GM18517 (cell line): ENCODE measurements at regions not wholly inside any gene's neighbourhood (a gene's known extent, or its start where the extent isn't known, plus 50 kb on each side); places are given as distances from the start of the nearest gene placed in this dataset.
"Not testable (repeated sequence)": the region's sequence is repeated elsewhere in the genome, so short reads cannot be mapped to it uniquely, and the experiment has no call there.

Experiments
- ATAC-seq: cut with Tn5 transposase; IDR thresholded peaks from one replicate; pipeline ENCODE4 v1.9.1; 2021; ENCODE audit warnings: mild to moderate bottlenecking, moderate library complexity; ENCODE audit not compliant: unreplicated experiment

DNA sequence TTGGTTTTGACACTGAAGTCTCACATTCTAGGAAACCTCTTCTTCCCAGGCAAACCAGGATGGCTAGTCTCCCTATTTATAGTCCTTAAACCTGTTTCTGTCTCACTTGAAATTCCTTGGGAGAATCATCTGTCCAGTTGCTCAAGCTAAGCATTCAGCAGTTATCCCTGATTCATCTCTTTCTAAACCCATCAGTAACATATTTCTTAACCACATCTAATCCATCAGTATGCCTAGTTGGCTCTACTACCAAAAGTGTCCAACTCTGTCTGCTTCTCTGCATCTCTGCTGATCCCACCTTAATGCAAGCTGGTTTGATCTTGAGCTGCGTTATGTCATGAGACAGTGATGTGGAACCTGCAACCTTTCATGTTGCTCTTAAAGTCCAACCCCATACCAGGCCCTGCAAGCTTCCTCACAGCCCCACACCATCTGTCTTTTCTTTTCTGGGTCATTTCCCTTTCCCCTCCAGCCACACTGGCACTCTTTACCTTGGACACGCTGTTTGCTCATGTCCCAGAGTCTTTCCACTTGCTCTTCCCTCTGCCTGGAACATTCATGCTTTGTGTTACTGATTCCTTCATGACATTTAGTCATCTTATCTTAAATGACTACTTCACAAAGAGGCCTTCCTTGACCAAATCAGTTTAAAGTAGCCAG lies 380.8 kb upstream of the RGS6 start:
- no peak for ATAC-seq

DNA sequence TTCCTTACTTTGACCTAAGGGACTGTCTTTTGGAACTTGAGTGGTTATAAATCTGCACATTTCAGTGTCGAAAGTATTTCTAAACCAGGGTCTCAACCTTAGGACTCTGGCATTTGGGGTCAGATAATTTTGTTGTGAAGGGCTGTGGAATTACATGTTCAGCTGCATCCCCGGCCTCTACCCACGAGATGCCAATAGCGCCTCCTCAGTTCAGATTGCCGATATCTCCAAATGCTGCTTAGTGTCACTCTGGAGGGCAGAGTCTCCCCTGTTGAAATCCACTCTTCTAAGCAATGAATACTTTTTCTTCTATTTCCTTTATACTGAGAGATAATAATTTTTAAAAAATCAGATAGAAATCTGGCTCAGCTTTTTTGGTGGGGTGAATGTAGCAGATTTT lies 379.4 kb upstream of the RGS6 start:
- no peak for ATAC-seq

GRCh38 chr14:71553779-71554178 lies 378.4 kb upstream of the RGS6 start:
- no peak for ATAC-seq

DNA sequence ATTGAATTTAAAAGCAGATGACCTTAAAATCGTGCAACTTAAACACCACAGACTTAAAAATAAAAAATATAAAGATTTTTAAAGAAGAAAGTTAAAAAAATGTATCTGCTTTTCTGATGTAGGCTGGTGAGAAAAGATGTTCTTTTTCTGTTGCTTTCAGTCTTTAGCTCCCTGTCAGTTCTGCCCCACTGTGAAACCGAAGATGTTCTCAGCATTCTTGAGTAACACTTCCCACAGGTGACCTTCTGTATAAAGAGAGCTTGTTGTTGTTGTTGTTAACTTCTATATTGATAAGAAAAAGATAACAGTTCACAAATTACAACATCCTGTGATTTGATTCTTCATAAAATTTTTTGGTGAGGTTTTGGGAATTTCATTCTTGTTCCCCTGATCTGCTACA lies 377.9 kb upstream of the RGS6 start:
- no peak for ATAC-seq

DNA sequence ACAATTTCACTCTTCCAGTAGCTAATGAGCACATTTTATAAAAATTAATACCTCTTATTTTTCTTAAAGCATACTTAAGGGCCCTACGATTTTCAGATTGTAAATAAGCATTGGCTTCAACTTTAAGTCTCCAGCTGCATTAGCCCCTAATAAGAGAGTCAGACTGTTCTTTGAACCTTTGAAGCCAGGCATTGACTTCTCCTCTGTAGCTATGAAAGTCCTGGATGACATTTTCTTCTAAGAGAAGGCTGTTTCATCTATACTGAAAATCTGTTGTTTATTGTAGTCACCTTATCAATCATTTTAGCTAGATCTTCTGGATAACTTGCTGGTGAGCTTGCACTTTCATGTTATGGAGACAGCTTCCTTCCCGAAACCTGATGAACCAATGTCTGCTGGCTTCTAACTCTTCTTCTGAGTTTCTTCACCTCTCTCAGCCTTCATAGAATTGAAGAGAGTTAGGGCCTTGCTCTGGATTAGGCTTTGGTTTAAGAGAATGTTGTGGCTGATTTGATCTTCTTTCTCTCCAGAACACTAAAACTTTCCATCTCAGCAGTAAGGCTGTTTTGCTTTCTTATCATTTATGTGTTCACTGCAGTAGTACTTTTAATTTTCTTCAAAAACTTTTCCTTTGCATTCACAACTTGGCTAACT lies 377.1 kb upstream of the RGS6 start:
- ATAC-seq, result peak; percentile 30

GRCh38 chr14:71555654-71556559 lies 376.3 kb upstream of the RGS6 start:
- peak; percentile 87 for ATAC-seq

DNA sequence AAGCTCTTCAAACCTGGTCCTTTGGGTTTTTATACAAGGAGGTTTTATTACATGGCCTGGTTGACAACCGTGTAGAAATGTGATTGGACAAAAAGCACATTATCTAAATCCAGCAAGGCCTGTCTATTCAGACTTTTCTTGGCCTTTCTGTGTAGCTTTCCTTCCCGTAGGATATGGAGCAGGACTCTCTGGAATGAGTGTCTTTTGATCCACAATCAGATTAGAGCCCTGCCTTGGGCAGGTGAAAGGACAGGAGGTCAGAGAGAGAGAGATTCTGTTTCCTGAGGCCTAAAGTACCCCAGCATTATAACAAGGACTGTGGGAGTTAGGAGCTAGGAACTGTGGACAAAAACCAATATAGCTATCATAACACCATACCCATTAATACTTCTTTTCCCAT lies 375.5 kb upstream of the RGS6 start:
- ATAC-seq, result no peak

GRCh38 chr14:71557351-71557750 lies 374.9 kb upstream of the RGS6 start:
- no peak for ATAC-seq

DNA sequence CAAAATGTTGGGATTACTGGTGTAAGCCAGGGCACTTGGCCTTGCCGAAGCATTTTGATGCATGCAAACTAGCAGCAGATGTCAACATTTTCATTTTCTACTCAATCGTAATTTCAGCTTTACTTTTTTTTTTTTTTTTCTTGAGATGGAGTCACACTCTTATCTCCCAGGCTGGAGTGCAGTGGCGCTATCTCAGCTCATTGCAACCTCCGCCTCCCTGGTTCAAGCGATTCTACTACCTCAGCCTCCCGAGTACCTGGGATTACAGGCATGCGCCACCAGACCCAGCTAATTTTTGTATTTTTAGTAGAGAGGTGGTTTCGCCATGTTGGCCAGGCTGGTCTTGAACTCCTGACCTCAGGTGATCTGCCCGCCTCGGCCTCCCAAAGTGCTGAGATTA lies 373.3 kb upstream of the RGS6 start:
- not testable (repeated sequence) for ATAC-seq

GRCh38 chr14:71560751-71561150 lies 371.5 kb upstream of the RGS6 start:
- ATAC-seq, result no peak

- no peak for ATAC-seq
These were observed 368.6 kb upstream of the RGS6 start for GRCh38 chr14:71563492-71564153.

GRCh38 chr14:71566276-71566675 lies 366.0 kb upstream of the RGS6 start:
- peak; percentile 77 for ATAC-seq

GRCh38 chr14:71567499-71568133 lies 364.6 kb upstream of the RGS6 start:
- ATAC-seq, result not testable (repeated sequence)

- ATAC-seq, result no peak
These were observed 357.3 kb upstream of the RGS6 start for GRCh38 chr14:71574976-71575375.

DNA sequence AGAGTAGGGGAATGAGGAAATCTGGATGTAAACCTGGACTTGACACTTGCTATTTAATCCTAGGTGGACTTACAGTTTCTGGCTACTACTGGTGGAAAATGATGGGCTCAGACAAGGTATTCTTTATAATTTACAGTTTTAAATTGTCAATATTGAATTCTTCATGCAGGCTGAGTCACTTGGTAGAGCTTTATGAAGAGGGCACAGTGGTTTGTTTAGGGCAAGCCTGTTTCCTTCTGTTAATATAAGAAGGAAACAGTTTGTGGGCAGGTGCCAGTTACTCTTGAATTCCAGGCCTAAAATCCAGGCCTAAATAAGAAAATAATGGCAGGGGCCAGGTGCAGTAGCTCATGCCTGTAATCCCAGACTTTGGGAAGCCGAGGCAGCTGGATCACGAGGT lies 355.8 kb upstream of the RGS6 start:
- no peak for ATAC-seq

DNA sequence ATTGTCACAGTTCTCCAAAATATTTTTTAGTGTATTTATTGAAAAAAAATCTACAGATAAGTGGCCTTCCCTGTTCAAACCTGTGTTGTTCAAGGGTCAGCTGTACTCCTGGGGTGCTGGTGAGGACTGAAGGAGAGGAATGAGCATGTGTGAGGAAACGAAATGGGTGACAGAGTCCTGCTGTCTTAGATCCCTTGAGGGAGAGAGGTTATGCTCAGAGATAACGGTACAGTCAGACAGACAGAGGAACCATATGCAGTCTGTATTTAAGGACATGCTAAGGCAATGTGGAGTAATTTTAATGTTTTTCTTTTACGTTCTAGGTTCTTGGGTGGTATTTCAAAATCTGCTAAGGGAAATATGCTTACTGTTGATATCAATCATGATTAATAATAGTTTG lies 352.9 kb upstream of the RGS6 start:
- no peak for ATAC-seq

DNA sequence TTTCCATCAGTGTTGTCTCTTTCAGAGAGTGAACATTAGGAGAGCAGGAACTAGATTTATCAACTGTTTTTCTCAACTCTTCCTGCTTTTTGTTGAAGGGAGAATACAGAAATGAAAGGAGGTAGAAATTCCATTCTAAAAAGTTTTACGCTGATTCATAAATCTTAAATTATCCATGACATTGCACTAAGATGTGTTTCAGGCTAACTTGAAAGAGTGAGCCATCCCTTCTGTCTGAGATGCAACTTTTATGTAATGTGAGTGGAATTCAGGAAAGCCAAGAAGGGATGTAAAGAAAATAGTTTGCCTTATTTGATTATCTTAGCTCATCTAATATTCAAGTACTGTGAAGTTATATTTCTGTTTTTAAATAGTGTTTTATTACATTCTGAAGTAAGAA lies 349.5 kb upstream of the RGS6 start:
- no peak for ATAC-seq

DNA sequence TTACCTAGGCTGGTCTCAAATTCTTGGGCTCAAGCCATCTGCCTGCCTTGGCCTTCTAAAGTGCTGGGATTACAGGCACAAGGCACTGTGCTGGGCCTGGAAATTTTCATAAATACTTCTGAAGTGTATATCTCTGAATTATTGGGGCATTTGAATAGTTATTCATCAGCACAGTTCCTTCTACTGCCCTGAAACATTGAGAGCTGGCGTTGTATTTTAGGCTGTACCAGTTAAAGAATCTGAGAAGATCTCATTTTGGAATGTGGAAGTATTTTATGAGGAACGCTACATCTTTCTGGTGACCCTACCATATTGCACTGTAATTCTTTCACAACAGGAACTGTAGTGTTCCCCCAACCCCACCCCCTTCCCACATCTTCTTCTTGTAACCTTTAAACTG lies 349.0 kb upstream of the RGS6 start:
- no peak for ATAC-seq

- no peak for ATAC-seq
These were observed 348.5 kb upstream of the RGS6 start for GRCh38 chr14:71583705-71584104.

GRCh38 chr14:71585361-71585760 lies 346.9 kb upstream of the RGS6 start:
- ATAC-seq, result no peak
